ENCODE measurements at regions not wholly inside any gene's neighbourhood (a gene's known extent, or its start where the extent isn't known, plus 50 kb on each side); places are given as distances from the start of the nearest gene placed in this dataset.
"Not testable (repeated sequence)": the region's sequence is repeated elsewhere in the genome, so short reads cannot be mapped to it uniquely, and the experiment has no call there.

DNA sequence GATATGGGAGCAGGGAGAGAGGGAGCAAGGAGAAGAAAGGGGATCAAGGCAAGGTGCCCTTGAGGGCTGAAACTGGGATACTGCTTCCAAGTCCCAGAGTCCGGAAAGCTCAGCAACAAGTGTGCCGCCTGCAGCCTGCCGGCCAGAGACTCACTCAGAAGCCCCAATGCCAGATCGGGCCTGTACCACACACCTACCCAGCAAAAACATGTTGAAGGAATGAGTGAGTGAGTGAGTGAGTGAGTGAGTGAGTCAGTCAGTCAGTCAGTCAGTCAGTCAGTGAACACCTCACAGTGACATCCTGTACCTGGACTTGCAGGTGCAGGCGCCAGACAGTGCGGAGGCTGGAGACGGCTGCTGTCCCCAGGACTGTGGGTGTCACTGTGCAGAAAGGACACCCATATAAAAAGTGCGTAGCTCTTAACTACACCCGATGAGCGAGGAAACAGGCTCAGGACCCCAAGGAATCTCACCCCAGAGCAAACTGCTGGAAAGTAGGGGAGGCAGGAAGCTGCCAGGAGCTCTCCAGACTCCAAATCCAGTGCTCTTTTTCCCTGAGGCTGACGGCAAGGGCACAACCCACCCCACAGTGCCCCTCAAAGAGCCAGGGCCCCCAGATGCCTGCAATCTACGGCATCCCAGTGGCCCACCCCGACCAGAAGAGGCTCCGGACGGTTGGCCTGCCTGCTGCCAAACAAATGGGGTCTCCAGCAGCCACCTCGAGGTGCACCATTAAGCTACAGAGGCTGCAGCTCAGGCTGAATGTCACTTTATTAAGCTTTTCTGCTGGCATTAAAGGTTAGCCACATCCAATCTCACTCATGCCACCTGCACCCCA is 261.7 kb downstream of the NPHP4 start:
- no peak for DNase-seq

DNA sequence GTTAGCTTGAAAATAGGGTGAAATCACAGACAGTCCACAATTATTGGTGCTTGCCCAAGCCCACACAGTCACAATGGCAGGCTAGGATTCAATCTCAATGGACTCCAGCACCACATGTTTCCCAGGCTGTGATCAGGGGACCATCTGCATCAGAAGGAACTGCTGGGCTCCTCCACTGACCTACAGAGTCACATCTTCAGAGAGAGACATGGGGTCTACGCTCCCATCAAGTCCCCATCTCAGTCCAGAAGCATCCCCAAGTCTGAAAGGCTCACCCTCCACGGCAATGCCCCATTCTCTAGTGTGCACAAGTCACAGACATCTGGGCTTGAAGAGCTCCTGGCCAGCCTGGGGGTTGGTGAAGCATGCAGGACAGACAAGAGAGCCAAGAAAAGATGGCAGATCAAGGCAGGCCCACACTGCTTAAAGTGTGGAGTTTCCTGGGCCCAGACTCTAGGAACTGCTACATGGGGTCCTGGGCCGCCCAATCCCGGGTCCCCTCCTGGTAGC is 262.5 kb downstream of the NPHP4 start:
- DNase-seq: no peak

DNA sequence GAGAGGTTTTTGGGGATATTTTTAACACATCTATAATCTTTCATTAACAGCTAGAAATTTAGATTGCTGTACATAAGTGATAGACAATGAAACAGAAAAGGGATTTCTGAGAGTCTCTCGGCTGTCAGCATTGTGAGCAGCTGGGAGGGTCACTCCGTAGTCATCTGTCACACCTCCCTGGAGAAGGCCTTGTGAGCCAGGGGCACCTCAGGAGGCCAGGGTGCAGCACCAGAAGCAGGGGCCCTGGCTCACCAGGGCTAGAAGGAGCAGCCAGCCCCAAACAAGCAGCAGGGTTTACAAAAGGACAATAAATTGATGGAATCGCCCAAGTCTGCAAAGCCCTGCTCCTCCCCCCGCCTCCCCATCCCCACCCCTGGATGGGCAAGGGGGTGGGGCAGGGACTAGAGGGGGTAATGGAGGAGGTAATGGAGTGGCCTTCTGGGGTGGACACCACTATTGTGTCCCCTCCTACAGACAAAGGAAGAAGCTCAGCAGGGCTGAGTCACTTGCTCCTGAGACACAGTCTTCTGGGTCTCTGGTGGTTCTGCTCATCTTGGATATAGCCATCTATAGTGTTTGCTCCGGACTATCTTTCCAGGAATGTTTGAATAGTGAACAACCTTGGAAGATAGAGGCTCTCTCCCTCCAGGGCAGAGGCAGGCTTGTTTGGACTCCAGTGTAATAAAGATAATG is 263.4 kb downstream of the NPHP4 start:
- DNase-seq: no peak

DNA sequence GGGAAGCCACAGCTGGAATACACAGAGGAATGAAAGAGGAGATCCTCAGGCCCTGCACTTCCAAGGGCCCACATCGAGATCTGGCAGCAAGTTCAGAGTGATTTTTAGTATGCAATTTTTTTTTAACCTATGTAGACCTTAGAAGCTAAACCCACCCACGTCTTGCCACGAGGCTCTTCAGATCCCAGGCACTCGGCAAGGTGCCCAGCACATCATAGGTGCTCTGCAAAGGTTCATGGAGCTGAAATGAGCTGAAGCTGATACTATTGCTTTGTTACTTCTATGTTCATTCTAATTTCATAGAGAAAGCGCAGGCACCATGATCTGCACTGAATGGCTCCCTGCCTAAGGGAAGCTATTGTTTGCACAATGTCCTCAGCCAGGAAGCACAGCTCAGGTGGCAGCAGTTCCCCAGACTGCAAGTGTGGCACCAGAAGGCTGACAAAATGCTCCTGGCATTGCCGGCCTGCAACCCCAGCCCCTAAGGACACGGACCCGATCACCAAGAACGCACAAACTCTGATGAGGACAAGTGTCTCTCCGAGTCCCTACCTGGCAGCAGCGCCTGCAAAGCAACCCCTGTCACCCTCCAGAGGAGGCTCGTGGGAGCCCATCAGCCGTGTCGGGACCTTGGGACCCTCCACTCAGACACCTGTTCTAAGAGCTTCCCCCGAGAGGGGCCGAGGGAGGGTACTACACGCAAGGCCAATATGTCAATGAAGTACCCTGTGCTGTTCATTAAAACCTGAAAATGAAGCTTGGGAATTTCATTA is 264.2 kb downstream of the NPHP4 start:
- DNase-seq: no peak

DNA sequence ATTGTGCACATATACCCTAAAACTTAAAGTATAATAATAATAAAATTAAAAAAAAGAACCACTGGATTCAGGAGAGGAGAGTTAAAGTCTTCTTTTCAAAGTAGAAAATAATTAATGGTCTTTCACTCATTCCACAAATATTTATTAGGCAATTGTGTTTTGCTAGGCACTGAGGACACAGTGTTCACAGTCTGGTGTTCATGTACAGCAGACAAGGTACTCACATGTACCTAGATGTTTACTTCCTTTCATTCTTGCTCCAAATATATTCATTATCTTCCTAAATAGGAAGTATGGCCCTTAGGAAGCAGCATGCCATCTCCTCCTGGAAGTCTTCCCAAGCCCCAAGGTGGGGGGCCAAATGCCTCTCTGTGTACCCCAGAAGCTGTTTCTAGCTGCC is 265.0 kb downstream of the NPHP4 start:
- DNase-seq: no peak

DNA sequence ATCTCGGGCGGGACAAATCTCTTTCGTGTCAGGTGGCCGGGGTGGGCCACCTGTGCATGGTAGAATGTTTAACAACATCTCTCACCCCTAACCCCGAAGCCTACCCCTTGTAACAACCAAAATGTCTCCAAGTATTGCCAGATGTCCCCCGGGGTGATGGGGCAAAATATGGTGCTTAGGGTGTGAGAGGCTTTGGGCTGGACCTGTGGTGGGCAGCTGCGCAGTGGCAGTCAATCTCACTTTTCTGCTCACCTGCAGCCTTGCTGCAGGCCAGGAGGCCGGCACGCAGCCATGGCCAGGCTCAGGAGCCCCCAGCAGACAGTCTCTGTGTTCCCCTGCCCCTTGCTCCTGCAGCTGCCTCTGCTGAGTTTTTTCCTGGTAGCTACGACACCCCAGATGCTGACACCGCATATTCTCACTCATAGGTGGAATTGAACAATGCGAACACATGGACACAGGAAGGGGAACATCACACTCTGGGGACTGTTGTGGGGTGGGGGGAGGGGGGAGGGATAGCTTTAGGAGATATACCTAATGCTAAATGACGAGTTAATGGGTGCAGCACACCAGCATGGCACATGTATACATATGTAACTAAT is 265.5 kb downstream of the NPHP4 start:
- not testable (repeated sequence) for DNase-seq

DNA sequence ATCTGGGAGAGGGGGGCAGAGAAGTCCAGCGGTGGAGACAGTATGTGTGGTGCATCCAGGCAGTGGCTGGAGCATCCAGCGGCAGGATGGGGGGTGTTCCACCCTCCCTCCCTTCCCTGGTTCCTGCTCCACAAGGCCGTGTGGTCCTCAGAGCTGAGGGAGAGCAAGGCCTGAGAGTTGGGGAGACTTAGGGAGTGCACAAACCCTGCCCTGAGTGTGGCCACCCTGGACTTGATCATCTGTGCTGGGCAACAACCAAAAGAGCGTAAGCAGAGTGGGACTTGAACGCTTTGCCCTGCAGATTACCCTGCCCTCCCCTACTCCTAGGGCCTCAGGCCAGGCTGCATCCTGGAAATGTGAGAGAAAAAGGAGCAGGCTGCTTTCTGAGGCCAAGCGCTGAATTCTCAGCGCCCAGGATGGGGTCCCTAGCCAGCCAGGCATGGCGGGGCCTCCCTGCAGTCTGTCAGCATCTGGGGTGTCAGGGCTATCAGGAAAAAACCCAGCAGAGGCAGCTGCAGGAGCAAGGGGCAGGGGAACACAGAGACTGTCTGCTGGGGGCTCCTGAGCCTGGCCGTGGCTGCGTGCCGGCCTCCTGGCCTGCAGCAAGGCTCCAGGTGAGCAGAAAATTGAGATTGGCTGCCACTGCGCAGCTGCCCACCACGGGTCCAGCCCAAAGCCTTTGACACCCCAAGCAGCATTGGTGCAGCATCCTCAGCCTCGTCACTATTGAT is 266.2 kb downstream of the NPHP4 start:
- DNase-seq: no peak

DNA sequence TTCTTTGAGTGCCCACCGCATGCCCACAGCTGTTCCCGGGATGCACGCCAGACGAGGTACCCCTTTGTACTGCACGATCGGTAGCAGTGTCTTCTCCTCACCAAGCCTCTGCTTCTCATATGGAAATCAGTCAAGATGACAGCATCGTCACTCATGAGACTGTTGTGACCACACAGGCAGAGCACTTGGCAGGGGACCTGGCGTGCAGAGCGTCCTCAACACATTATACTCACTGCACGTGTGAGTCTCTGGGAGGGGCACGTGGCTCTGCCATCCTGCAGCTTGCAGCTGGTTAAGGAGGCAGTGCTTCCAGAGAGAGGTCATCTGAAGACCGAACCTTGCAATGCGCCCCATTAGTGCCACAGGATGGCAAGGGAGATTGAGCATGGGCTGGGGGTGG is 266.8 kb downstream of the NPHP4 start:
- no peak for DNase-seq

DNA sequence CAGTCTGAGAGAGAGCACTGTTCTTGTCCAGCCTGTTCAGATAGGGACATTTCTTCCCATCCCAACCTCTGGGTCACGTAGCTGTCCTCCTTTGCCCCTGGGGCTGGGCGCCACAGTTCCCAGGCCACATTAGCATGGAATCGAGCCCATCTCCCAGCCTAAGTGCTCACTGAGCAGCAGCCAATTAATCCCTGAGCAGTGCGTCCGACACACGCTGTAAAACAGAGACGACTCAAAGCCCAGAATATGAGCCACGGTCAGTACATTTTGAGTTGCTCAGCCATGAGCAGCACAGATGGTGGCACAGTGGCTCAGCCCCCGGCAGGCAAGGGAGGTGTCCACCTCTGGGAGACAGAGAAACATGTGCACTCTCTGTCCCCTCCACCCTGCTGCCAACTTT is 267.4 kb downstream of the NPHP4 start:
- no peak for DNase-seq

DNA sequence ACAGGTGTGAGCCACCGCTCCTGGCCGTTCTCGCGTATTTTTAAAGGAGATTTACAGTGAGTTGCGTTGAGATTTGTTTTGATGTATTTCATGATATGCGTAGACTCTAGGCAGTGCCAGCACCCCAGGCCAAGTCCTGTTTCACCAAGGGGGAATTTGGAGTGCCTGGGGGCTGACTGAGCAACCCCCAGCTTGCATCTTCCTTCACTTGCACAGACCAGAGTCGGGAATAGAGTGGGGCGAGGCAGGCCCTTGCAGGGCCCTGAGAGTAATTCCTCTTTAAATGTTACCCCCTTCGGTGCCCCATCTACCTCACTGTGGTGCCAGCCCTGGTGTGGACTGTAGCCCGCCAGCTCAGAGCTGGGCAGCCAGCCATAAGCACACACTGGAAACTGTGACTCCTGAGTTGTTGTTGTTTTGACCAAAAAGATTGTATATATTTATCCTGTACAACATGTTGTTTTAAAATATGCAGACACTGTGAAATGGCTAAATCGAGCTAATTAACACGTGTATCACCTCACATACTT is 269.5 kb downstream of the NPHP4 start:
- DNase-seq: no peak

DNA sequence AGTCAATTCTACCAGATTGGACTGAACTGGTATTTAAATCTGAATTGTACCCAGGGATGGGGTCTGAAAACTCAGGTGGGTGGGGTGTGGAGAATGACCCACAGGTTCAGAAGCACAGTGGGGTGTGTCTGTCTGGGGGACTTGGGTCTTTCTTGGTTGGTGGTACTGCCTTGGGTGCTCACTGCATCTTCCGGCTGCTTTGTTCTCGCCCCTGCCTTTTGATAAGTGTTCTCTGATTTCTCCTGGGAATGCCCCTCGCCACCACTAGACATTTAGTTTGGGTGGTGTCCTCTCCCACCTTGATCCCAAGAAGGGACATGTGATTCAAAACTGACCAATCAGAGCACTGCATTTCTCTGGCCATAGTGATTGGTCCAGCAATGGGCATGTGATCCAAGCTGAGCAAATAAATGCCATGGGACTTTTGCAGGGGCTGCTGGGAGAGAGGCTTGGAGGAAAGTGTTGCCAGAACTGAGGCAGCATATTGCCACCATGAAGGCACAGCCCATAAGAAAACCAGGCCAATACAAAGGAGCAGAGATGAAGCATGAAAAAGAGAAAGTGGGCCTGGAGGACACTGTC is 270.5 kb downstream of the NPHP4 start:
- DNase-seq: no peak

DNA sequence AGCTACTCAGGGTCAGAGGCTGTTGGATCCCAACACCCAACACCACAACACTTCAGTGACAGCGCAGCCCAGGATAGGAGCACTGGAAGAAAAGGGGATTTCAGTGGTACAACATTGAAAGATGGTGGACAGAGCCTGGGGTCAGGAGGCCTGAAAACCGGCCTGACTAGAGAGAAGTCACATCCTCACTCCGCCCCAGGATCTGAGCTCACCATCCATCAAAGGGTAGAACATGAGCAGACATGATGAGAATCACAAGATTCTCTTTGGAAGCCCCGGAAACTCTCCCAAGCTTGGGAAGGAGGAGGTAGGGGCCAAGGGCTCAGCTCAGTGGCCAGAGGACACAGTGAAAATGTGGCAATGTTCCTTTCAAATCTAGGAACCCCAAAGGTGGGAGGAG is 271.3 kb downstream of the NPHP4 start:
- no peak for DNase-seq

DNA sequence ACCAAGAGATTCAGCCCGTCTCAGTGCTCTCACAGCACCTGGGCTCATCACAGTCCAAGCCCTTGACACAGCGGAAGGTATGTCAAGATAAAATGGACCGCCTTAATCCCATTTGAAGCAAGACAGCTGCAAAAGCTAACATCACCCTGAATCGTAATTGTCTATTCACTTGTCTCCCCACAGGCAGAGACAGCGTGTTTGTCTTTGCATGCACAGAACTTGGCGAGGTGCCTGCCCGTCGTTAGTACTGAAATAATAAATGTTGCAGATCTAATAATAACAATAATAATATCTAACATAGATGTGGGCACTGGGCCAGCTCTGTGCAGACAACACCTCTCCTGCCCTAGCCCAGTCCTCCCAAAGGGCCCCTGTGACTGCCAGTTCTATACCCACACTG is 271.7 kb downstream of the NPHP4 start:
- no peak for DNase-seq

DNA sequence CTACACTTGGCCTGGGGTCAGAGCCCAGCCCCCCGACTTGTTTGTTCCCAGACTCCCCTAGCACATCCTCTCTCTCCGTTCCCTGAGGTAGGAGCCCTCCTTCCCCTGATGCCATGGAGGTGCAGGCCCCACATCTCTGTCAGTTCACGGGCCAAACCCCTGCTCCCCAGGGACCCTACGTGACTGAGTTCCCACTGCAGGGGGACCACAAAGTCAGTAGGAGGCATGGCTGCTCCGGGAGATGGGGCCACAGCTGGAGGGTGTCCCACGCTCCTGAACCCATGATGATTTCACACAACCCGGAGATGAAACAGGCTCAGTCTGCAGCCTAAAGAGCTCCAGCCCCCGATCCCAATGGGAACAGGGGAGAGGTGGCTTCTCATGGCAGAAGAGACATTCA is 272.2 kb downstream of the NPHP4 start:
- no peak for DNase-seq

DNA sequence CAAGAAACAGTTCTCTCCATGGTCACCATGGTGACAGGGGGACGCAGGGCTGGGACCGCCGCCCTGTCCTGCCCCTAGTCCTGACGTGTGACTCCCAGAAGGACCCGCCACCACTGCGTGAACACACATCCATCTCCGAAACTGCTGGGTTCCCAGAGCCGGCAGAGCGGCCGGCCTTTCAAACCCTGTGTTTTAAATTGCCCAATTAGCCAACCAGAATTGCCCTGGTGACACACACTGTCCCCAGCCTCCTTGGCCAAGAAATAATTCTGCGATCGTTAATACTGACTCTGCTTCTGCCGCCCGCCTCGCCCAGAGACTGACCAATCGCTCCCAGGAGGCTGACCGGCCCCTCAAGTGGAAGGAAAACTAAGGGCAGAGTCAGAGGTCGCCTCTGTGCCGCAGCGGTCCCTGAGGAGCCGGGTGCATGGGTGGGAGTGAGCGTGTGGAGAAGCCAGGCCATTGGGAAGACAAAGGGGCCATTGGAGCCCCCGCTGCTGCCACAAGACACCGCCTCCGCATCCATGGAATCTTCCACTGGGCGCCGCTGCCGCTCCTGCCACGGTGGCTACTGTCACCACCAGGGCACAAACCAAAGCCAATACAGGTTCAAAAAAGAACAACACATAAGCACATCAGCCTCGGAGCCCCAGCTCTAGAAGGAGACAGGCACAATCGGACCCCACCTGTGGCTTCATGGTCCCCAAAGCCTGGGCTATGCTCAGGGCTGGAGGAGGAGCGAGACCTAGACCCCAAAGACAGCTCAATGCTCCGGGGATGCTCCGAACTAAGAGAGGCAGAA is 273.2 kb downstream of the NPHP4 start:
- no peak for DNase-seq

DNA sequence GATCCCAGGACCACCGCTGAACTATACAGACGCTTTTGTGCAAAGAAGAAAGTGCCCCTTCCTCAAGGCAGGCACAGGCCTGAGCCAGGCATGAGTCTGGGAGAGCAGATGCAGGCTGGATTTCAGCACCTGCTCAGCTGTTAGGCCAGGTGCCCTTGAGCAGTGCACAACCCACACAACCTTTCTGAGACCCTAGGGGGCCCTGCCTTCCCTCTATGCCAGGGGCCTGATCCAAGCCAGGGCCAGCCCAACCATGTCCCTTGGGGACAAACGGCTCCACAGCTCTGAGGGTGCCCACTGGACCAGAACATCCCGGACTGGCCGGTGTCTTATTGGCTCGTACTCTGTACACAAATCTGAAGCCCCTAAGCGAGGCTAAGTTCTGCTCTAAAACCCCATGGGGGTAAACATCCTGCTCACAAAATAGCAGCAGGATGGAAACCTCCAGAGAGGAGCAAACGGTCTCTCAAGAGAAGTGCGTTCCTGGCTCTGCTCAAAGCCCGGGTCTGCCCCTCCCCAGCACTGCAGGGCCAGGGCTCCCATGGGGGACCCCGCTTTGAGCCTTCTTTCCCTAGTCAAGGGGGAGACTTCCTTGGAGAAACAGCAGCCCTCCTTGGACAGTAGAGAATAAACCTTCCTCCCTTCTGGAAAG is 275.1 kb downstream of the NPHP4 start:
- DNase-seq: no peak

DNA sequence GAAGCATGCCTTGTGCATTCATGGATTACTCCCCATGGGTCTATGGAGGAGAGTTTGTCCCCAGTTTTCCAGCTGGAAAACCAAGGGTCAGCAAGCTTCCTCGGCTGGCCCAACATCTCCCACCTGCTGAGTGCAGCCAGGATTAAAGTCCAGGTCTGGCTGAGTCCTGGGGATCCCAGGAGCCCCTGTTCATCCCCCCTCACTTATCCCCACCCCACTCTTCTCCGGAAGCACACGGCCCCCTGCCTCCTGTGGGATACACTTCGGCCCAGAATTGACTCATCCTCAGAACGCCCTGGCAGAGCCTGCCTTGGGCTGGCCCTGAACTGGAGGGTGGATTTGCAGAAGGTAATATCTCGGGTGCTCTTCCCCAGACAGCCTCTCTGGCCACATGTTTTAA is 276.1 kb downstream of the NPHP4 start:
- no peak for DNase-seq

DNA sequence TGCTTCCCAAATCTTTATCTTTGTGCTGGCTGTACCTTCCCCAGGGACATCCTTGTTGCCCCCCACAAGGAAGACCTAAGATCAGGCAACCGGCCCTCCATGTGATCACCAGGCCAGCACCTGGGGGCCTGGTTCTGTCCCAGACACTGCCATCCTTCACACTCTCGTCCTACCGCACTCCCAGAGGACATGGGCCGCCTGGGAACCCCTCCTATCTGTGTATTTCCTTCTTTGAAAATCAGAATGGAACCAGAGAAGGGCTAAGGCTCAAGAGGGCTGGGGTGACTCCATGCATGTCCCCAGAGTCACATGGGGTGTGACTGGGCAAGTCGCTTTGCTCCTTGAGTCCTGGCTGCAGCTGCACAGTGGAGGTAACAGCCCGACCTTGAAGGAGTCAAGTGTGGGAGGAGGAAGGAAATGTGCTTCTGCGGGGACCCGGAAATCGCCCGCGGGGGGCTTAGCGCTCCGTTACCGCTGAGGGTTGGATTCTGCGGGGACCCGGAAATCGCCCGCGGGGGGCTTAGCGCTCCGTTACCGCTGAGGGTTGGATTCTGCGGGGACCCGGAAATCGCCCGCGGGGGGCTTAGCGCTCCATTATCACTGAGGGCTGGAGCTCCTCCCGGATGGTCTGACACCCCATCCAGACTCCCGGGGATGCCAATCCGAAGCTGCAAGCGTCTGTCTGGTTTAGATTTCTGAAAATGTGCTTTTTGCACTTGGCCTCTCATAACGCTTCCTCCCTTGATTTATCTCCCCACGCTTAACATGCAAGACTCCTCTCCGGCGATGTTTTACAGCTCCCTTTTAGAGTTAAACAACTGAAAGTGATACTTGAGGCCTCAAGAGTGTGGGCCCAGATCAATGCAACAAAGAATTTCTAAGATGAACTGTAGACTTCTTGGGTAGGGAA is 278.9 kb downstream of the NPHP4 start:
- no peak for DNase-seq

DNA sequence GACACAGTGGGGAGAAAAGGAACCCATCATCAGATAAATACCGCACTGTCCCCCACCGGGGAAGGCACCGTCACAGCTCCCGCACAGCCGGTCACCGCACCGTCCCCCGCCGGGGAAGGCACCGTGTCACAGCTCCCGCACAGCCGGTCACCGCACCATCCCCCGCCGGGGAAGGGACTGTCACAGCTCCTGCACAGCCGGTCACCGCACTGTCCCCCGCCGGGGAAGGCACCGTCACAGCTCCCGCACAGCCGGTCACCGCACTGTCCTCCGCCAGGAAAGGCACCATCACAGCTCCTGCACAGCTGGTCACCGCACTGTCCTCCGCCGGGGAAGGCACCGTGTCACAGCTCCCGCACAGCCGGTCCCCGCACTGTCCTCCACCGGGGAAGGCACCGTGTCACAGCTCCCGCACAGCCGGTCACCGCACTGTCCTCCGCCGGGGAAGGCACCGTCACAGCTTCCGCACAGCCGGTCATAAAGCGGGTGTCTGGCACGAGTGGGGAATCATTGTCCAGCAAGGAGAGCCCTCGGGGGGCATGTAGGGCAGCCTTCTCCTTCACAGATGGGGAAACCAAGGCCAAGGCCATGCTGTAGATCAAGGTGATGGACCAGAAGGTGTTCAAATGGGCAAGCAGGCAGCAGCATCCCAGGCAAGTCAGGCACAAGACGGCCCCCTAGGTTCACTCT is 280.1 kb downstream of the NPHP4 start:
- DNase-seq: no peak
